H9 (cell line): ENCODE measurements at regions not wholly inside any gene's neighbourhood (a gene's known extent, or its start where the extent isn't known, plus 50 kb on each side); places are given as distances from the start of the nearest gene placed in this dataset.

Experiments used
- DNase-seq: peaks from one replicate; pipeline ENCODE4 v3.0.0-alpha.2; 2017
- H2AFZ ChIP-seq: one replicate; pipeline ENCODE4 v1.6.1; 2013; ENCODE audit warnings: mild to moderate bottlenecking, low read length, control low read depth, moderate library complexity
- H2AK5ac ChIP-seq: 2 replicates; pipeline ENCODE4 v1.6.1; 2013; ENCODE audit warnings: low read length, control low read depth, mixed read lengths; ENCODE audit not compliant: insufficient read length
- H2BK120ac ChIP-seq: one replicate; pipeline ENCODE4 v1.6.1; 2013; ENCODE audit warnings: low read depth, mild to moderate bottlenecking, low read length, control low read depth, inconsistent platforms; ENCODE audit not compliant: poor library complexity, severe bottlenecking
- H2BK12ac ChIP-seq: 2 replicates; pipeline ENCODE4 v1.6.1; 2013; ENCODE audit warnings: low read length, control low read depth, mixed read lengths, low read depth; ENCODE audit not compliant: insufficient read length
- H2BK15ac ChIP-seq: 2 replicates; pipeline ENCODE4 v1.6.1; 2013; ENCODE audit warnings: low read depth, low read length, control low read depth
- H2BK20ac ChIP-seq: one replicate; pipeline ENCODE4 v1.6.1; 2013; ENCODE audit warnings: low read depth, mild to moderate bottlenecking, low read length, control low read depth, inconsistent platforms; ENCODE audit not compliant: poor library complexity, severe bottlenecking
- H2BK5ac ChIP-seq: 2 replicates; pipeline ENCODE4 v1.6.1; 2013; ENCODE audit warnings: low read length, control low read depth, mixed read lengths; ENCODE audit not compliant: insufficient read length
- H3K14ac ChIP-seq: 2 replicates; pipeline ENCODE4 v1.6.1; 2013; ENCODE audit warnings: low read length, control low read depth; ENCODE audit not compliant: insufficient read depth
- H3K18ac ChIP-seq: 2 replicates; pipeline ENCODE4 v1.6.1; 2013; ENCODE audit warnings: low read depth, mild to moderate bottlenecking, mixed read lengths, low read length, control low read depth; ENCODE audit not compliant: insufficient read length
- H3K23ac ChIP-seq: 2 replicates; pipeline ENCODE4 v1.6.1; 2013; ENCODE audit warnings: low read length, control low read depth, mixed read lengths, low read depth; ENCODE audit not compliant: insufficient read length
- H3K23me2 ChIP-seq: 2 replicates; pipeline ENCODE4 v1.6.1; 2013; ENCODE audit warnings: low read depth, mild to moderate bottlenecking, mixed read lengths, low read length, control low read depth; ENCODE audit not compliant: insufficient read length, poor library complexity, severe bottlenecking
- H3K27ac ChIP-seq: 2 replicates; pipeline ENCODE4 v1.5.1; 2013; ENCODE audit warnings: low read length, control low read depth, mixed read lengths, low read depth; ENCODE audit not compliant: insufficient read length
- H3K27me3 ChIP-seq: 2 replicates; pipeline ENCODE4 v1.6.1; 2013; ENCODE audit warnings: low read length, control low read depth, inconsistent platforms; ENCODE audit not compliant: insufficient read depth
- H3K4ac ChIP-seq: 2 replicates; pipeline ENCODE4 v1.6.1; 2013; ENCODE audit warnings: low read depth, mild to moderate bottlenecking, control low read depth, inconsistent platforms, low read length, moderate library complexity
- H3K4me1 ChIP-seq: 2 replicates; pipeline ENCODE4 v1.6.1; 2013; ENCODE audit warnings: low read length, control low read depth, inconsistent platforms; ENCODE audit not compliant: insufficient read depth
- H3K4me2 ChIP-seq: 2 replicates; pipeline ENCODE4 v1.6.1; 2013; ENCODE audit warnings: low read length, control low read depth, mixed read lengths; ENCODE audit not compliant: insufficient read length, insufficient read depth
- H3K56ac ChIP-seq: 2 replicates; pipeline ENCODE4 v1.6.1; 2013; ENCODE audit warnings: low read depth, mild to moderate bottlenecking, mixed read lengths, low read length, control low read depth; ENCODE audit not compliant: insufficient read length
- H3K79me1 ChIP-seq: 2 replicates; pipeline ENCODE4 v1.6.1; 2013; ENCODE audit warnings: low read depth, mild to moderate bottlenecking, moderate library complexity, low read length, control low read depth, inconsistent platforms; ENCODE audit not compliant: insufficient read depth, poor library complexity, severe bottlenecking
- H3K79me2 ChIP-seq: 2 replicates; pipeline ENCODE4 v1.6.1; 2013; ENCODE audit warnings: low read length, control low read depth, inconsistent platforms; ENCODE audit not compliant: insufficient read depth
- H3K9ac ChIP-seq: 2 replicates; pipeline ENCODE4 v1.6.1; 2013; ENCODE audit warnings: low read length, control low read depth, mixed read lengths; ENCODE audit not compliant: insufficient read length; ENCODE audit errors: extremely low read depth
- H3K9me3 ChIP-seq: one replicate; pipeline ENCODE4 v1.6.1; 2013; ENCODE audit warnings: low read depth, low read length, inconsistent platforms; ENCODE audit not compliant: control insufficient read depth
- H3T11ph ChIP-seq: one replicate; pipeline ENCODE4 v1.6.1; 2013; ENCODE audit warnings: mild to moderate bottlenecking, low read length, control low read depth, inconsistent platforms
- H4K20me1 ChIP-seq: one replicate; pipeline ENCODE4 v1.6.1; 2013; ENCODE audit not compliant: control insufficient read depth, insufficient read length, insufficient read depth
- H4K5ac ChIP-seq: 2 replicates; pipeline ENCODE4 v1.6.1; 2013; ENCODE audit warnings: low read depth, mild to moderate bottlenecking, mixed read lengths, low read length, control low read depth; ENCODE audit not compliant: insufficient read length
- H4K8ac ChIP-seq: replicated peaks from 2 replicates; pipeline ENCODE4 v1.6.1; 2013; ENCODE audit warnings: low read length, control low read depth, mixed read lengths, low read depth; ENCODE audit not compliant: insufficient read length
- H4K91ac ChIP-seq: 2 replicates; pipeline ENCODE4 v1.6.1; 2013; ENCODE audit warnings: low read depth, mild to moderate bottlenecking, moderate library complexity, mixed read lengths, low read length, control low read depth; ENCODE audit not compliant: insufficient read length
- H3K27ac Mint-ChIP-seq, 3 experiments: 2 replicates in 2 of 3; 3 replicates in 1 of 3; pipeline ENCODE4 v1.8.0; 2020 to 2021; ENCODE audit warnings: mixed read lengths in 3 of 3, mild to moderate bottlenecking in 1 of 3, moderate library complexity in 1 of 3
- H3K27me3 Mint-ChIP-seq: 2 replicates; pipeline ENCODE4 v1.8.0; 2021; ENCODE audit warnings: low read depth, mild to moderate bottlenecking, moderate library complexity, mixed read lengths
- H3K36me3 Mint-ChIP-seq, 3 experiments: 2 replicates in 2 of 3; 3 replicates in 1 of 3; pipeline ENCODE4 v1.8.0; 2020 to 2021; ENCODE audit warnings: low read depth in 3 of 3, mixed read lengths in 3 of 3; ENCODE audit not compliant: insufficient read depth in 1 of 3
- H3K4me1 Mint-ChIP-seq, 2 experiments: 2 replicates each; pipeline ENCODE4 v1.8.0; 2020; ENCODE audit warnings: mixed read lengths in 2 of 2
- H3K4me3 Mint-ChIP-seq, 2 experiments: 2 replicates in 1 of 2; 3 replicates in 1 of 2; pipeline ENCODE4 v1.8.0; 2020 to 2021; ENCODE audit warnings: mild to moderate bottlenecking in 2 of 2, mixed read lengths in 2 of 2, moderate library complexity in 1 of 2
- H3K9me3 Mint-ChIP-seq, 2 experiments: 2 replicates in 1 of 2; 3 replicates in 1 of 2; pipeline ENCODE4 v1.8.0; 2020; ENCODE audit warnings: mild to moderate bottlenecking in 2 of 2, mixed read lengths in 2 of 2, moderate library complexity in 1 of 2
- CTCF ChIP-seq: fragments of 200-600 bp; sonication (generic); conservative IDR thresholded peaks from 3 replicates; pipeline ENCODE4 v1.8.0; 2021; ENCODE audit warnings: antibody characterized with exemption, mild to moderate bottlenecking
- WGBS: extraction: QIAGEN DNeasy Blood & Tissue Kit; methylation state at CpG from one replicate; pipeline ENCODE4 v1.1.7; 2013; ENCODE audit warnings: missing lambda C conversion rate, low lambda C conversion rate, mixed read lengths; ENCODE audit not compliant: insufficient read length; ENCODE audit errors: extremely low coverage; 5-methylcytosine and 5-hydroxymethylcytosine counted together

GRCh38 chr2:128520791-128521190 is 202.1 kb upstream of the HS6ST1 start:
- Histone ChIP-seq H2BK12ac (no peak overlapping the region), H2BK20ac (no peak overlapping the region), H4K5ac (no peak overlapping the region), H3K4me1 (no peaks in the 10 kb centered on the region; the same call in 1 of the 2 replicates), H2AK5ac (no peak overlapping the region), H2BK120ac (no peak overlapping the region), H3K23me2 (no peaks in the 10 kb centered on the region), H3K79me1 (no peaks in the 10 kb centered on the region), H3K27ac (no peak overlapping the region), H3K56ac (no peak overlapping the region), H3K14ac (no peak overlapping the region), H3K79me2 (no peaks in the 10 kb centered on the region), H2BK5ac (no peak overlapping the region), H4K91ac (no peak overlapping the region), H2BK15ac (no peak overlapping the region), H3K4me2 (no peak overlapping the region), H3K18ac (no peak overlapping the region), H2AFZ (no peak overlapping the region), H3K9me3 (no peaks in the 10 kb centered on the region), H3K4ac (no peak overlapping the region), H3K27me3 (no peaks in the 10 kb centered on the region), H4K8ac (no peak overlapping the region), H4K20me1 (no peaks in the 10 kb centered on the region), H3K23ac (no peak overlapping the region), H3T11ph (no peak overlapping the region), H3K9ac (no peak overlapping the region)
- peaks cover 2% of the 10 kb centered on the region for H3K27me3 Mint-ChIP-seq
- TF ChIP-seq CTCF = no peak
- H3K4me1 Mint-ChIP-seq = peaks cover 15 to 24% of the 10 kb centered on the region in 2 experiments
- DNase-seq = no peak
- no CpG with 5 or more reads among the region's 9 CpGs for WGBS
- peaks cover 0 to 5% (median 0%) of the 10 kb centered on the region in 3 experiments; a peak in 2 of 7 replicates for H3K36me3 Mint-ChIP-seq
- H3K27ac Mint-ChIP-seq = no peak overlapping the region; a peak in 1 of 7 replicates
- peaks cover 0 to 4% of the 10 kb centered on the region in 2 experiments; a peak in 3 of 5 replicates for H3K9me3 Mint-ChIP-seq
- no peak overlapping the region for H3K4me3 Mint-ChIP-seq
